Ishikawa (cell line): ENCODE measurements at regions not wholly inside any gene's neighbourhood (a gene's known extent, or its start where the extent isn't known, plus 50 kb on each side); places are given as distances from the start of the nearest gene placed in this dataset.

ENCODE experiments used
- CEBPB ChIP-seq: IDR thresholded peaks from 2 replicates; pipeline ENCODE4 v1.6.1; 2012
- CREB1 ChIP-seq: IDR thresholded peaks from 2 replicates; pipeline ENCODE4 v1.6.1; 2012; ENCODE audit warnings: low read depth
- EGR1 ChIP-seq: IDR thresholded peaks from 2 replicates; pipeline ENCODE4 v1.6.1; 2012
- EP300 ChIP-seq: IDR thresholded peaks from 2 replicates; pipeline ENCODE4 v1.6.1; 2012; ENCODE audit warnings: borderline replicate concordance
- FOXM1 ChIP-seq: IDR thresholded peaks from 2 replicates; pipeline ENCODE4 v1.6.1; 2012; ENCODE audit warnings: low read depth, borderline replicate concordance
- MAX ChIP-seq: IDR thresholded peaks from 2 replicates; pipeline ENCODE4 v1.6.1; 2012
- NFIC ChIP-seq: IDR thresholded peaks from 2 replicates; pipeline ENCODE4 v1.6.1; 2012
- RAD21 ChIP-seq: IDR thresholded peaks from 2 replicates; pipeline ENCODE4 v1.6.1; 2012; ENCODE audit warnings: low read depth
- REST ChIP-seq: IDR thresholded peaks from 2 replicates; pipeline ENCODE4 v1.6.1; 2012; ENCODE audit warnings: low read depth, mild to moderate bottlenecking
- TAF1 ChIP-seq: IDR thresholded peaks from 2 replicates; pipeline ENCODE4 v1.6.1; 2012; ENCODE audit warnings: low read depth, mild to moderate bottlenecking
- TCF12 ChIP-seq: IDR thresholded peaks from 2 replicates; pipeline ENCODE4 v1.6.1; 2012; ENCODE audit warnings: low read depth
- TEAD4 ChIP-seq: IDR thresholded peaks from 2 replicates; pipeline ENCODE4 v1.6.1; 2012
- YY1 ChIP-seq: IDR thresholded peaks from 2 replicates; pipeline ENCODE4 v1.6.1; 2012; ENCODE audit warnings: low read depth
- ZBTB7A ChIP-seq: IDR thresholded peaks from 2 replicates; pipeline ENCODE4 v1.6.1; 2012; ENCODE audit warnings: low read depth
- TF ChIP-seq, protein P1 (sequence below): IDR thresholded peaks from 2 replicates; pipeline ENCODE4 v1.6.1; 2012

GRCh38 chr13:39910041-39910440 lies 254.6 kb downstream of the COG6 start:
- no peak for TF ChIP-seq EGR1

- TF ChIP-seq REST = no peak
- no peak for TF ChIP-seq EP300
- TF ChIP-seq YY1 = no peak
- TF ChIP-seq TAF1 = no peak
- TF ChIP-seq TEAD4 = no peak
- TF ChIP-seq NFIC = no peak
- no peak for TF ChIP-seq CEBPB
- TF ChIP-seq ZBTB7A = no peak
- no peak for TF ChIP-seq RAD21
- TF ChIP-seq, protein P1, sequence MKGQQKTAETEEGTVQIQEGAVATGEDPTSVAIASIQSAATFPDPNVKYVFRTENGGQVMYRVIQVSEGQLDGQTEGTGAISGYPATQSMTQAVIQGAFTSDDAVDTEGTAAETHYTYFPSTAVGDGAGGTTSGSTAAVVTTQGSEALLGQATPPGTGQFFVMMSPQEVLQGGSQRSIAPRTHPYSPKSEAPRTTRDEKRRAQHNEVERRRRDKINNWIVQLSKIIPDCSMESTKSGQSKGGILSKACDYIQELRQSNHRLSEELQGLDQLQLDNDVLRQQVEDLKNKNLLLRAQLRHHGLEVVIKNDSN = no peak
- no peak for TF ChIP-seq MAX
- no peak for TF ChIP-seq TCF12
These were observed 255.4 kb downstream of the COG6 start for GRCh38 chr13:39910833-39911232.

DNA sequence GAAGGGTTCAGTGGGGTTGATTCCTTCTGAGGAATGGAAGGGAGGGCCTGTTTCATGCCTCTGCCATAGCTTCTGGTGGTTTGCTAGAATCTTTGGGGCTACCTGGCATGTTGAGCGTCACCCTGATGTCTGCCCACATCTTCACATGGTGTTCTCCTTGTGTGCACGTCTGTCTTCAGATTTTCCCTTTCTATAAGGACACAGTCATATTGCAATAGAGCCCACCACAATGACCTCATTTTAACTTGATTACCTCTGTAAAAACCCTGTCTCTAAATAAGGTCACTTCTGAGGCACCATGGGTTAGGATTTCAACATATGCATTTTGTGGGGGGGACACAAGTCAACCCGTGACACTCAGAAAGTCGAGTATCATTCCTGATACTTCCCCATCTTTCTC lies 257.9 kb downstream of the COG6 start:
- TF ChIP-seq EP300 (no peak), MAX (no peak), NFIC (no peak), RAD21 (no peak), REST (no peak), ZBTB7A (no peak), YY1 (no peak), FOXM1 (no peak), CEBPB (no peak), EGR1 (no peak), TAF1 (no peak), TCF12 (no peak), TEAD4 (no peak), CREB1 (no peak)
- TF ChIP-seq, protein P1 = no peak

DNA sequence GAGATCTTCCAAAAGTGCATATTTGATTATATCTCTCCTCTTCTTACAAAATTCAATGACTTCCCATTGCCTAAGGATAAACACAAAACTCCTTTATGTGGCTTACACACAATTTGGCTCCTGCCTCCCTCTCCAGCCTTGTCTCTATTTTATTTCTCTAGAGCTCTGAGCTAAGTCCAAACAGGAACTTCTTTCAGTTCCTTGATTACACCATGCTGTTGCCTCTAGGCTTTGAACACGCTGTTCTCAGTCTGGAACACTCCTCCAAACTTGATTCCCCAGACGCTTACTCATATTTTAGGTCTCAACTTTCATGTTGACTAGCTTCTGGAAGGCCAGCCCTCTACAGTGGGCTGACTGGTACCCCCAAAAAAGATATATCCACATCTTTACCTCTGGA lies 258.5 kb downstream of the COG6 start:
- TF ChIP-seq REST (no peak), FOXM1 (no peak), RAD21 (no peak), NFIC (no peak), MAX (no peak), TCF12 (no peak), EP300 (no peak), YY1 (no peak)
- TF ChIP-seq, protein P1 = no peak

DNA sequence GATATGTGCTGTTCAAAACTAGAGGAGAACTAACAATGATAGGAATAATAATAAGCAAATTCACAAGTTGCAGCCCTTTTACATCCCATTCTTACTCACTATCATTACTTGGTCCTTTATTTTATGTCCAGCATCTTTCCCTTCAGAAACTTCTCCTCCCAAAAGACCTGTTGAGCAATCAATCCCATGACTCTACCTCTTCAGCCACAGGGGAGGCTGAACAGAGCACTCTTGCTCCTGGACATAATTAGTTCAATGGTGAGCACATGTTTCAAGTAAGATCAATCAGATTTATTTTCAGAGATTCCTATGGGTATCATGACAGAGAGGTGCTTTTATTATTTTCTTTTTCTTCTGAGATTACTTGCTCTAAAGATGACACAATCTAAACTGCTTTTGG lies 260.0 kb downstream of the COG6 start:
- TF ChIP-seq NFIC = no peak
- TF ChIP-seq CREB1 = no peak
- TF ChIP-seq EP300 = no peak
- TF ChIP-seq RAD21 = no peak
- no peak for TF ChIP-seq FOXM1
- TF ChIP-seq ZBTB7A = no peak
- no peak for TF ChIP-seq YY1
- no peak for TF ChIP-seq TCF12
- no peak for TF ChIP-seq CEBPB
- TF ChIP-seq TAF1 = no peak
- no peak for TF ChIP-seq REST
- TF ChIP-seq TEAD4 = no peak
